ENCODE measurements at regions not wholly inside any gene's neighbourhood (a gene's known extent, or its start where the extent isn't known, plus 50 kb on each side); places are given as distances from the start of the nearest gene placed in this dataset.
"Not testable (repeated sequence)": the region's sequence is repeated elsewhere in the genome, so short reads cannot be mapped to it uniquely, and the experiment has no call there.

DNA sequence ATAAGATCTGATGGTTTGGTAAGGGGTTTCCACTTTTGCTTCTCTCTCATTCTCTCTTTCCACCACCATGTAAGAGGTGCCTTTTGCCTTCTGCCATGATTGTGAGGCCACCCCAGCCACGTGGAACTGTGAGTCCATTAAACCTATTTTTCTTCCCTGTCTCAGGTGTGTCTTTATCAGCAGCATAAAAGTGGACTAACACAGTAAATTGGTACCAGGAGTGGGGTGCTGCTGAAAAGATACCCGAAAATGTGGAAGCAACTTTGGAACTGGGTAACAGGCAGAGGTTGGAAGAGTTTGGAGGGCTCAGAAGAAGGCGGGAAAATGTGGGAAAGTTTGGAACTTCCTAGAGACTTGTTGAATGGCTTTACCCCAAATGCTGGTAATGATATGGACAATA lies 226.4 kb upstream of the MSX2 start:
- H3K23ac ChIP-seq (ENCODE audit: low read length); H2BK15ac ChIP-seq (replicated peaks; ENCODE audit: low read depth); H3K9ac ChIP-seq (ENCODE audit: low read length); H3K27ac ChIP-seq (ENCODE audit: low read depth, low read length); H4K5ac ChIP-seq (ENCODE audit: low read length); H3K79me1 ChIP-seq (ENCODE audit: low read length); H3K4me2 ChIP-seq (ENCODE audit: low read length); H3K4me1 ChIP-seq (ENCODE audit: control insufficient read depth, low read depth, low read length); H3K18ac ChIP-seq (ENCODE audit: low read length); H3K56ac ChIP-seq (ENCODE audit: low read length); DNase-seq; H4K8ac ChIP-seq (ENCODE audit: low read depth, low read length); H3K4me3 ChIP-seq (ENCODE audit: low read length); H2BK120ac ChIP-seq (ENCODE audit: low read depth, low read length); H3K79me2 ChIP-seq (ENCODE audit: control insufficient read depth, insufficient read depth, low read length); H3K4ac ChIP-seq (ENCODE audit: low read depth, low read length); H2BK5ac ChIP-seq (ENCODE audit: low read length); H3K36me3 ChIP-seq (ENCODE audit: control insufficient read depth, insufficient read depth, low read length); H2AK5ac ChIP-seq (ENCODE audit: low read length); H3K27me3 ChIP-seq (ENCODE audit: insufficient read depth, low read length, poor library complexity): not testable (repeated sequence)
- no CpG with 5 or more reads among the region's 3 CpGs for WGBS (ENCODE audit: extremely low coverage, insufficient coverage, low lambda C conversion rate)

- H4K8ac ChIP-seq (ENCODE audit: low read depth, low read length); H2BK5ac ChIP-seq (ENCODE audit: low read length); H3K9ac ChIP-seq (ENCODE audit: low read length); H2BK120ac ChIP-seq (ENCODE audit: low read depth, low read length); H3K4me1 ChIP-seq (ENCODE audit: control insufficient read depth, low read depth, low read length); H3K56ac ChIP-seq (ENCODE audit: low read length); H3K4ac ChIP-seq (ENCODE audit: low read depth, low read length); H3K79me2 ChIP-seq (ENCODE audit: control insufficient read depth, insufficient read depth, low read length); H4K5ac ChIP-seq (ENCODE audit: low read length); H3K18ac ChIP-seq (ENCODE audit: low read length); H3K36me3 ChIP-seq (ENCODE audit: control insufficient read depth, insufficient read depth, low read length); H3K27me3 ChIP-seq (ENCODE audit: insufficient read depth, low read length, poor library complexity); H3K4me2 ChIP-seq (ENCODE audit: low read length); H3K23ac ChIP-seq (ENCODE audit: low read length); DNase-seq; H3K27ac ChIP-seq (ENCODE audit: low read depth, low read length); H3K79me1 ChIP-seq (ENCODE audit: low read length); H3K4me3 ChIP-seq (ENCODE audit: low read length); H2AK5ac ChIP-seq (ENCODE audit: low read length); H2BK15ac ChIP-seq (replicated peaks; ENCODE audit: low read depth): not testable (repeated sequence)
- no CpG with 5 or more reads among the region's 4 CpGs for WGBS (ENCODE audit: extremely low coverage, insufficient coverage, low lambda C conversion rate)
Measured at GRCh38 chr5:174498575-174498974, 225.8 kb upstream of the MSX2 start.

DNA sequence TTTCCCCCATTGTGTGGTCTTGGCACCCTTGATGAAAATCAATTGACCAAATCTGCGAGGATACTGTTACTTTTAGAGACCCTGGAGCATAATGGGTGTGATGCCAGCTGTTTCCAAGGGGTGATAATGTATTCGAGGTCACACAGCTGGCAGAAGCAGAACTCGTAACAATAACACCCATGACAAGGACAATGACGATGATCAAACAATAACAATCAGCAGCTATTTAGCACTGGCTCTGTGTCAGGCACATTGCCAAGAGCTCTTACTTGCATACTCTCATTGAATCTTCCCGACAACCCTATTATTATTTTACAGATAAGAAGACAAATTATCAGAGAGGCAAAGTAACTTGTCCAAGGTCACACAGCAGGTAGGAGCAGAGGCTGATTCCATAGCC lies 223.7 kb upstream of the MSX2 start:
- no peaks in the 10 kb centered on the region for H3K27me3 ChIP-seq (ENCODE audit: insufficient read depth, low read length, poor library complexity)
- H2AK5ac ChIP-seq (ENCODE audit: low read length): no peak overlapping the region
- no peak overlapping the region for H2BK120ac ChIP-seq (ENCODE audit: low read depth, low read length)
- no peak overlapping the region for H2BK15ac ChIP-seq (replicated peaks; ENCODE audit: low read depth)
- no peaks in the 10 kb centered on the region for H3K4me1 ChIP-seq (ENCODE audit: control insufficient read depth, low read depth, low read length)
- no peaks in the 10 kb centered on the region for H3K79me1 ChIP-seq (ENCODE audit: low read length)
- no peaks in the 10 kb centered on the region for H3K79me2 ChIP-seq (ENCODE audit: control insufficient read depth, insufficient read depth, low read length)
- no peaks in the 10 kb centered on the region for H3K36me3 ChIP-seq (ENCODE audit: control insufficient read depth, insufficient read depth, low read length)
- no peak overlapping the region for H3K27ac ChIP-seq (ENCODE audit: low read depth, low read length)
- no peak for DNase-seq
- H3K4ac ChIP-seq (ENCODE audit: low read depth, low read length): no peak overlapping the region
- H4K5ac ChIP-seq (ENCODE audit: low read length): no peak overlapping the region
- no peak overlapping the region for H2BK5ac ChIP-seq (ENCODE audit: low read length)
- no peak overlapping the region for H3K23ac ChIP-seq (ENCODE audit: low read length)
- no peak overlapping the region for H4K8ac ChIP-seq (ENCODE audit: low read depth, low read length)
- no peak overlapping the region for H3K4me3 ChIP-seq (ENCODE audit: low read length)
- no peak overlapping the region for H3K18ac ChIP-seq (ENCODE audit: low read length)
- no peak overlapping the region for H3K56ac ChIP-seq (ENCODE audit: low read length)
- no peak overlapping the region for H3K9ac ChIP-seq (ENCODE audit: low read length)
- WGBS (ENCODE audit: extremely low coverage, insufficient coverage, low lambda C conversion rate): no CpG with 5 or more reads among the region's 5 CpGs
- H3K4me2 ChIP-seq (ENCODE audit: low read length): no peak overlapping the region

DNA sequence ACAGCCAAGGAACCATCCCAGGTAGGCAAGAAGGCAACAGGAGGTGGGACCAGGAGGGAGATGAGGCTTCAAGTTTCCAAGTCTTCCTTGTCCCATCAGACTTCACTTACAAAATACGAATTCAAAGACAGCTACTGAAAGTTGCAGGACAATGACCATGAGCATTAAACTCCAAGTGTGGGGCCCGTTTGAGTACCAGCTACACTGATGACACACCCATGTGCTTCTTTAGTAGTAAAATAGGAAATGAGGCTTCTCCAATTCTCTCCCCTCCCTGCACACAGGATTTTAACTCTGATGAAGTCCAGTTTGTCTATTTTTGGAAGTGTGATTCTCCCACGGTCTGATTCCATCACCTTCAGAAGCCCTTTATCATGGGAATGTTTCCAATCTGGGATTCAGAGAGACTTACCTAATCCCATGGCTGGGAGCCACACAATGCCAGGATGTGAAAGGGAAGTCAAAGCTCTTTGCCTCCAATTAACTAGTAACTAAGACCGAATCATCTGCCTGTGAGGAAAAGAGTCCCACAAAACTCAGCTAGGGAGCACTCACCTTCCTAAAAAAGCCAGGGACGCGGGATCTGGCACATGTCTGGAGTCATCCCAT lies 222.8 kb upstream of the MSX2 start:
- H3K79me1 ChIP-seq (ENCODE audit: low read length): no peaks in the 10 kb centered on the region

GRCh38 chr5:174503086-174503460 lies 221.3 kb upstream of the MSX2 start:
- H4K5ac ChIP-seq (ENCODE audit: low read length): no peak overlapping the region

More for the DNA sequence above, 222.8 kb upstream of the MSX2 start:
- H3K4me2 ChIP-seq (ENCODE audit: low read length): no peak overlapping the region
- no peaks in the 10 kb centered on the region for H3K36me3 ChIP-seq (ENCODE audit: control insufficient read depth, insufficient read depth, low read length)
- WGBS (ENCODE audit: extremely low coverage, insufficient coverage, low lambda C conversion rate): no CpG with 5 or more reads among the region's 6 CpGs
- H2BK120ac ChIP-seq (ENCODE audit: low read depth, low read length): no peak overlapping the region
- H2BK15ac ChIP-seq (replicated peaks; ENCODE audit: low read depth): no peak overlapping the region
- no peak overlapping the region for H4K8ac ChIP-seq (ENCODE audit: low read depth, low read length)
- no peak overlapping the region for H4K5ac ChIP-seq (ENCODE audit: low read length)
- no peak overlapping the region for H3K4ac ChIP-seq (ENCODE audit: low read depth, low read length)
- H2AK5ac ChIP-seq (ENCODE audit: low read length): no peak overlapping the region
- no peaks in the 10 kb centered on the region for H3K4me1 ChIP-seq (ENCODE audit: control insufficient read depth, low read depth, low read length)
- H3K27ac ChIP-seq (ENCODE audit: low read depth, low read length): no peak overlapping the region
- H3K79me2 ChIP-seq (ENCODE audit: control insufficient read depth, insufficient read depth, low read length): no peaks in the 10 kb centered on the region
- H3K27me3 ChIP-seq (ENCODE audit: insufficient read depth, low read length, poor library complexity): no peaks in the 10 kb centered on the region
- H3K18ac ChIP-seq (ENCODE audit: low read length): peak overlapping the region; percentile 40
- H3K56ac ChIP-seq (ENCODE audit: low read length): no peak overlapping the region
- H3K9ac ChIP-seq (ENCODE audit: low read length): no peak overlapping the region
- H2BK5ac ChIP-seq (ENCODE audit: low read length): no peak overlapping the region
- no peak overlapping the region for H3K23ac ChIP-seq (ENCODE audit: low read length)
- no peak for DNase-seq
- H3K4me3 ChIP-seq (ENCODE audit: low read length): no peak overlapping the region

GRCh38 chr5:174503461-174504265 lies 220.7 kb upstream of the MSX2 start:
- Histone ChIP-seq H3K9ac (ENCODE audit: low read length) (no peak overlapping the region), H3K23ac (ENCODE audit: low read length) (no peak overlapping the region), H3K27me3 (ENCODE audit: insufficient read depth, low read length, poor library complexity) (no peaks in the 10 kb centered on the region), H3K27ac (ENCODE audit: low read depth, low read length) (no peak overlapping the region), H3K56ac (ENCODE audit: low read length) (no peak overlapping the region), H4K8ac (ENCODE audit: low read depth, low read length) (no peak overlapping the region), H2BK120ac (ENCODE audit: low read depth, low read length) (no peak overlapping the region), H2BK15ac (replicated peaks; ENCODE audit: low read depth) (no peak overlapping the region), H3K4me3 (ENCODE audit: low read length) (no peak overlapping the region), H4K5ac (ENCODE audit: low read length) (no peak overlapping the region), H2BK5ac (ENCODE audit: low read length) (no peak overlapping the region), H3K4me1 (ENCODE audit: control insufficient read depth, low read depth, low read length) (no peaks in the 10 kb centered on the region), H3K4ac (ENCODE audit: low read depth, low read length) (no peak overlapping the region), H3K18ac (ENCODE audit: low read length) (no peak overlapping the region), H3K79me1 (ENCODE audit: low read length) (no peaks in the 10 kb centered on the region), H3K36me3 (ENCODE audit: control insufficient read depth, insufficient read depth, low read length) (no peaks in the 10 kb centered on the region), H2AK5ac (ENCODE audit: low read length) (no peak overlapping the region), H3K79me2 (ENCODE audit: control insufficient read depth, insufficient read depth, low read length) (no peaks in the 10 kb centered on the region), H3K4me2 (ENCODE audit: low read length) (no peak overlapping the region)
- no peak for DNase-seq
- WGBS (ENCODE audit: extremely low coverage, insufficient coverage, low lambda C conversion rate): no CpG with 5 or more reads among the region's 17 CpGs

More at GRCh38 chr5:174503086-174503460, 221.3 kb upstream of the MSX2 start:
- H3K79me1 ChIP-seq (ENCODE audit: low read length): no peaks in the 10 kb centered on the region
- H2BK15ac ChIP-seq (replicated peaks; ENCODE audit: low read depth): no peak overlapping the region
- H3K23ac ChIP-seq (ENCODE audit: low read length): no peak overlapping the region
- H2BK5ac ChIP-seq (ENCODE audit: low read length): no peak overlapping the region
- no peak overlapping the region for H3K4ac ChIP-seq (ENCODE audit: low read depth, low read length)
- no peak overlapping the region for H3K18ac ChIP-seq (ENCODE audit: low read length)
- H4K8ac ChIP-seq (ENCODE audit: low read depth, low read length): no peak overlapping the region
- DNase-seq: no peak
- H2BK120ac ChIP-seq (ENCODE audit: low read depth, low read length): no peak overlapping the region
- H3K56ac ChIP-seq (ENCODE audit: low read length): no peak overlapping the region
- no peak overlapping the region for H3K9ac ChIP-seq (ENCODE audit: low read length)
- H3K27me3 ChIP-seq (ENCODE audit: insufficient read depth, low read length, poor library complexity): no peaks in the 10 kb centered on the region
- no peaks in the 10 kb centered on the region for H3K4me1 ChIP-seq (ENCODE audit: control insufficient read depth, low read depth, low read length)
- H3K4me2 ChIP-seq (ENCODE audit: low read length): no peak overlapping the region
- no peaks in the 10 kb centered on the region for H3K36me3 ChIP-seq (ENCODE audit: control insufficient read depth, insufficient read depth, low read length)
- H2AK5ac ChIP-seq (ENCODE audit: low read length): no peak overlapping the region
- no peak overlapping the region for H3K27ac ChIP-seq (ENCODE audit: low read depth, low read length)
- no peak overlapping the region for H3K4me3 ChIP-seq (ENCODE audit: low read length)
- no peaks in the 10 kb centered on the region for H3K79me2 ChIP-seq (ENCODE audit: control insufficient read depth, insufficient read depth, low read length)
